HCT116 (cell line): ENCODE measurements at regions not wholly inside any gene's neighbourhood (a gene's known extent, or its start where the extent isn't known, plus 50 kb on each side); places are given as distances from the start of the nearest gene placed in this dataset.
A peak's percentile ranks its signal among the peaks of the same experiment; 100 is the strongest.

Experiments
- ATAC-seq: fragments of 200-7000 bp; cut with Tn5 transposase; 2 replicates; pipeline ENCODE4 v1.9.1; 2020; ENCODE audit warnings: mild to moderate bottlenecking, moderate library complexity
- BruUV-seq: library from RNA; stranded (reverse); fragments of 400-500 nt; replicated peaks from 2 replicates; lab custom pipeline; 2021; lab: Mats Ljungman, UMichigan
- CTCF ChIA-PET: fragments of 300-600 bp; sonication (Branson Sonifier 250); formaldehyde crosslinking; loops from one replicate; lab custom pipeline; 2021; ENCODE audit warnings: antibody characterized with exemption; lab: Charles Lee
- POLR2A ChIA-PET: fragments of 300-600, 350-600 bp; sonication (Branson Sonifier 250); formaldehyde crosslinking; loops from one replicate; lab custom pipeline; 2021; ENCODE audit warnings: antibody characterized with exemption; lab: Charles Lee
- RAD21 ChIA-PET, 2 experiments: fragments of 300-600 bp; sonication (Branson Sonifier 250); formaldehyde crosslinking; loops; one replicate each; lab custom pipeline; 2023; ENCODE audit warnings: low total read pairs in 2 of 2; ENCODE audit not compliant: uncharacterized antibody in 2 of 2, unreplicated experiment in 2 of 2, low non-redundant PET in 1 of 2; lab: Charles Lee
- DNase-seq: peaks from one replicate; pipeline ENCODE4 v3.0.0-alpha.2; 2010; ENCODE audit warnings: low read depth, low spot score
- H2AFZ ChIP-seq: fragments of 200-600 bp; shearing (Covaris generic), sonication (generic); 2 replicates; pipeline ENCODE4 v1.6.1; 2017; ENCODE audit warnings: low read depth, mixed run types, mixed read lengths, antibody characterized with exemption, low read length; ENCODE audit not compliant: poor library complexity, severe bottlenecking
- H3K27ac ChIP-seq: 2 replicates; pipeline ENCODE4 v1.5.1; 2012; ENCODE audit warnings: low read depth, low read length
- H3K27me3 ChIP-seq: fragments of 200-600 bp; sonication (generic); 2 replicates; pipeline ENCODE4 v1.6.1; 2016; ENCODE audit warnings: mixed run types, low read length, mixed read lengths; ENCODE audit not compliant: insufficient read depth
- H3K36me3 ChIP-seq, 2 experiments: fragments of 200-500 bp in 1 of 2; fragments of 200-600 bp in 1 of 2; sonication (Bioruptor generic) in 1 of 2; sonication (generic) in 1 of 2; 2 replicates each; pipeline versions ENCODE4 v1.5.1 to v1.6.1; 2014 to 2016; ENCODE audit warnings: low read length in 2 of 2, inconsistent platforms in 1 of 2, mixed read lengths in 1 of 2, mixed run types in 1 of 2; ENCODE audit not compliant: insufficient read depth in 2 of 2, control insufficient read depth in 1 of 2
- H3K4me1 ChIP-seq, 2 experiments: fragments of 200-600 bp in 1 of 2; sonication (generic) in 1 of 2; 2 replicates each; pipeline versions ENCODE4 v1.5.1 to v1.6.1; 2012 to 2017; ENCODE audit warnings: low read length in 2 of 2, inconsistent platforms in 1 of 2, mild to moderate bottlenecking in 1 of 2, mixed read lengths in 1 of 2, mixed run types in 1 of 2, moderate library complexity in 1 of 2; ENCODE audit not compliant: insufficient read depth in 2 of 2, control insufficient read depth in 1 of 2
- H3K4me2 ChIP-seq: fragments of 200-600 bp; sonication (generic); 2 replicates; pipeline ENCODE4 v1.6.1; 2017; ENCODE audit warnings: mixed run types, low read length, mixed read lengths
- H3K4me3 ChIP-seq, 2 experiments: fragments of 200-600 bp in 1 of 2; sonication (generic) in 1 of 2; replicated peaks in 1 of 2; 2 replicates each; pipeline ENCODE4 v1.5.1; 2011 to 2016; ENCODE audit warnings: low read length in 2 of 2, control low read depth in 1 of 2, low read depth in 1 of 2, mild to moderate bottlenecking in 1 of 2, mixed read lengths in 1 of 2, mixed run types in 1 of 2
- H3K79me2 ChIP-seq: fragments of 200-600 bp; sonication (generic); 2 replicates; pipeline ENCODE4 v1.6.1; 2017; ENCODE audit warnings: mild to moderate bottlenecking, mixed run types, low read length, moderate library complexity, mixed read lengths; ENCODE audit not compliant: insufficient read depth
- H3K9ac ChIP-seq: fragments of 200-600 bp; sonication (generic); 2 replicates; pipeline ENCODE4 v1.6.1; 2016; ENCODE audit warnings: low read length, mixed read lengths
- H3K9me2 ChIP-seq: fragments of 200-600 bp; sonication (generic), shearing (Covaris generic); 2 replicates; pipeline ENCODE4 v1.6.1; 2017; ENCODE audit warnings: mixed run types, mild to moderate bottlenecking, moderate library complexity; ENCODE audit not compliant: insufficient read depth
- H3K9me3 ChIP-seq, 2 experiments: fragments of 200-500 bp in 1 of 2; fragments of 200-600 bp in 1 of 2; sonication (Bioruptor generic) in 1 of 2; sonication (generic) in 1 of 2; 2 replicates each; pipeline ENCODE4 v1.6.1; 2014 to 2017; ENCODE audit warnings: low read length in 2 of 2, mixed read lengths in 2 of 2, inconsistent platforms in 1 of 2, low read depth in 1 of 2, mild to moderate bottlenecking in 1 of 2, mixed run types in 1 of 2, moderate library complexity in 1 of 2; ENCODE audit not compliant: control insufficient read depth in 1 of 2, insufficient read depth in 1 of 2
- H4K20me1 ChIP-seq: fragments of 200-600 bp; sonication (generic), shearing (Covaris generic); 2 replicates; pipeline ENCODE4 v1.6.1; 2017; ENCODE audit warnings: mixed run types, mild to moderate bottlenecking, moderate library complexity; ENCODE audit not compliant: insufficient read depth
- CBX3 ChIP-seq: IDR thresholded peaks from 2 replicates; pipeline ENCODE4 v1.6.1; 2012; ENCODE audit warnings: low read depth
- CEBPB ChIP-seq: IDR thresholded peaks from 2 replicates; pipeline ENCODE4 v1.6.1; 2012; ENCODE audit warnings: low read depth
- EGR1 ChIP-seq: IDR thresholded peaks from 2 replicates; pipeline ENCODE4 v1.6.1; 2012; ENCODE audit warnings: low read depth
- EZH2 ChIP-seq: fragments of 200-600 bp; sonication (generic); IDR thresholded peaks from 2 replicates; pipeline ENCODE4 v1.6.1; 2017; ENCODE audit warnings: antibody characterized with exemption, mixed run types
- FOSL1 ChIP-seq: IDR thresholded peaks from 2 replicates; pipeline ENCODE4 v1.6.1; 2012; ENCODE audit warnings: low read depth
- JUND ChIP-seq: IDR thresholded peaks from 2 replicates; pipeline ENCODE4 v1.6.1; 2012
- MAX ChIP-seq: IDR thresholded peaks from 2 replicates; pipeline ENCODE4 v1.6.1; 2012
- POLR2A ChIP-seq: IDR thresholded peaks from 2 replicates; pipeline ENCODE4 v1.7.0; 2011; ENCODE audit warnings: borderline replicate concordance; ENCODE audit not compliant: insufficient read depth, insufficient read length; ENCODE audit errors: extremely low read depth
- POLR2AphosphoS5 ChIP-seq: IDR thresholded peaks from 2 replicates; pipeline ENCODE4 v1.6.1; 2011; ENCODE audit warnings: mild to moderate bottlenecking, low read depth, low read length, moderate library complexity
- SIN3A ChIP-seq: IDR thresholded peaks from 2 replicates; pipeline ENCODE4 v1.6.1; 2012; ENCODE audit warnings: low read depth
- SP1 ChIP-seq: IDR thresholded peaks from 2 replicates; pipeline ENCODE4 v1.6.1; 2012; ENCODE audit warnings: low read depth
- SRF ChIP-seq: IDR thresholded peaks from 2 replicates; pipeline ENCODE4 v1.6.1; 2012; ENCODE audit warnings: low read depth
- TCF7L2 ChIP-seq: IDR thresholded peaks from 2 replicates; pipeline ENCODE4 v1.7.0; 2011; ENCODE audit warnings: borderline replicate concordance, inconsistent platforms; ENCODE audit not compliant: insufficient read depth, insufficient read length; ENCODE audit errors: extremely low read depth
- YY1 ChIP-seq: IDR thresholded peaks from 2 replicates; pipeline ENCODE4 v1.6.1; 2011; ENCODE audit warnings: low read length, low read depth, moderate library complexity, mild to moderate bottlenecking; ENCODE audit not compliant: insufficient replicate concordance; ENCODE audit errors: extremely low read depth
- ZFX ChIP-seq: fragments of 450-650 bp; IDR thresholded peaks from 2 replicates; pipeline ENCODE4 v1.6.1; 2017
- ZNF274 ChIP-seq: fragments of 200-500 bp; sonication (Bioruptor generic); IDR thresholded peaks from 2 replicates; pipeline ENCODE4 v1.6.1; 2014; ENCODE audit warnings: mild to moderate bottlenecking, low read depth, low read length, inconsistent platforms
- intact Hi-C: fragments of 100-400 bp; cut with micrococcal nuclease; formaldehyde crosslinking; loops from 2 replicates; pipeline ENCODE4 v1.10.0; 2022
- TF ChIP-seq, protein P1 (sequence below): IDR thresholded peaks from 2 replicates; pipeline ENCODE4 v1.6.1; 2012

DNA sequence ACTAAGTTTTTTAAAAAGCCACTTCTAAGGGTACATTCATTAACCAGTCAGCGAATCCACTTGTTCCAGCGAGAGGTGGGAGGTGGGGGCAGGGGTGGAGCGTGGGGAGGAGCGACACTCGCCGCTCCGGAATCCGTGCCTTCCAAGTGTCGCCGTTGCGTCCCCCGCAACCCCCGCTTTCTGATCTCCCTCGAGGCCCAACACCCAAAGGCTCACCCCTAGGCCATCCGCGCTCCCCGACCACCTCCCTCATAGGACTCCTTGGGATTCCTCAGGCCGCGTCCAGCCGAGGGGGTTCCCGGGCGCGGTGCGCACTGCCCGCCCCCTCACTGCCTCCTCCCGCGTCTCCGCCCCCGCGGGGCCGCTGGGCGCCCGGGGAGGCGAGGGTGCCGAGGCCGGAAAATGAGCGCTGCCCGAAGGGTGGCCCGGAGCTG, 108.1 kb upstream of the STOX2 start:
- H3K79me2 ChIP-seq: peaks cover 4% of the 10 kb centered on the region; the same call in 1 of the 2 replicates
- CTCF ChIA-PET: no interaction called here
- peak overlapping the region; percentile 45; the same call in 1 of the 2 replicates for H3K9ac ChIP-seq
- no peaks in the 10 kb centered on the region for H3K36me3 ChIP-seq
- H3K27ac ChIP-seq: peak overlapping the region; percentile 50; the same call in 1 of the 2 replicates
- peak overlapping the region; percentile 77 for H3K4me2 ChIP-seq
- DNase-seq (no peak), ATAC-seq (peak; percentile 68)
- H4K20me1 ChIP-seq: no peaks in the 10 kb centered on the region
- intact Hi-C loops: no loop called here
- RAD21 ChIA-PET: no interaction called here
- H3K4me1 ChIP-seq: peaks cover 0 to 11% of the 10 kb centered on the region in 2 experiments; a peak in 1 of 4 replicates
- peak overlapping the region; percentile 26 for H2AFZ ChIP-seq
- H3K9me2 ChIP-seq: no peaks in the 10 kb centered on the region
- TF ChIP-seq EGR1 (peak; percentile 89), MAX (no peak)
- no peaks in the 10 kb centered on the region for H3K9me3 ChIP-seq
- no peaks in the 10 kb centered on the region for H3K27me3 ChIP-seq
- POLR2A ChIA-PET: no interaction called here
- H3K4me3 ChIP-seq: peak overlapping the region; percentile 47 to 61
- no TSS peak for BruUV-seq

GRCh38 chr4:183797445-183798300, 107.4 kb upstream of the STOX2 start:
- H3K4me1 ChIP-seq: peaks cover 0 to 11% of the 10 kb centered on the region in 2 experiments; a peak in 1 of 4 replicates
- H3K9me3 ChIP-seq: no peaks in the 10 kb centered on the region
- no peaks in the 10 kb centered on the region for H3K36me3 ChIP-seq
- peak overlapping the region; percentile 77 for H3K4me2 ChIP-seq
- H3K9me2 ChIP-seq: no peaks in the 10 kb centered on the region
- peak; percentile 74 for ATAC-seq
- ChIA-PET POLR2A (no interaction called here), RAD21 (no interaction called here), CTCF (no interaction called here)
- H3K4me3 ChIP-seq: peak overlapping the region; percentile 47 to 61
- no TSS peak for BruUV-seq
- no peaks in the 10 kb centered on the region for H3K27me3 ChIP-seq
- no peak for DNase-seq
- no peaks in the 10 kb centered on the region for H4K20me1 ChIP-seq
- intact Hi-C loops: no loop called here
- peaks cover 4% of the 10 kb centered on the region; the same call in 1 of the 2 replicates for H3K79me2 ChIP-seq
- peak overlapping the region; percentile 45; the same call in 1 of the 2 replicates for H3K9ac ChIP-seq
- H3K27ac ChIP-seq: peak overlapping the region; percentile 50
- no peak overlapping the region for H2AFZ ChIP-seq
- TF ChIP-seq POLR2A (no peak), CEBPB (no peak), EGR1 (peak; percentile 50; the same call in 1 of the 2 replicates), FOSL1 (no peak), YY1 (no peak), CBX3 (no peak), SIN3A (0 out of 2 replicates have a peak, but pooled peaks have one; percentile 19), TCF7L2 (no peak), ZNF274 (no peak), SRF (no peak), POLR2AphosphoS5 (no peak), JUND (no peak), SP1 (no peak), ZFX (peak; percentile 29; the same call in 1 of the 2 replicates), MAX (0 out of 2 replicates have a peak, but pooled peaks have one; percentile 12), EZH2 (no peak)
- TF ChIP-seq, protein P1, sequence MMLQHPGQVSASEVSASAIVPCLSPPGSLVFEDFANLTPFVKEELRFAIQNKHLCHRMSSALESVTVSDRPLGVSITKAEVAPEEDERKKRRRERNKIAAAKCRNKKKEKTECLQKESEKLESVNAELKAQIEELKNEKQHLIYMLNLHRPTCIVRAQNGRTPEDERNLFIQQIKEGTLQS: no peak
